ENCODE measurements at regions not wholly inside any gene's neighbourhood (a gene's known extent, or its start where the extent isn't known, plus 50 kb on each side); places are given as distances from the start of the nearest gene placed in this dataset.

GRCh38 chr3:147030274-147030673 is 376.1 kb downstream of the ZIC4 start:
- H3K4me3 Mint-ChIP-seq = no peak overlapping the region
- ATAC-seq (no peak), DNase-seq (no peak)
- H3K9me3 ChIP-seq (ENCODE audit: control insufficient read depth, low read length, poor library complexity, severe bottlenecking) = no peaks in the 10 kb centered on the region
- no peaks in the 10 kb centered on the region for H3K4me1 Mint-ChIP-seq
- H3K27ac Mint-ChIP-seq = no peak overlapping the region
- no peaks in the 10 kb centered on the region for H3K36me3 Mint-ChIP-seq (ENCODE audit: low read depth)
- H3K27me3 Mint-ChIP-seq = no peaks in the 10 kb centered on the region

GRCh38 chr3:147015334-147015733 is 391.0 kb downstream of the ZIC4 start:
- DNase-seq = no peak
- Mint-ChIP-seq H3K4me3 (no peak overlapping the region), H3K27ac (no peak overlapping the region), H3K4me1 (no peaks in the 10 kb centered on the region), H3K27me3 (no peaks in the 10 kb centered on the region), H3K36me3 (ENCODE audit: low read depth) (no peaks in the 10 kb centered on the region)
- ATAC-seq = no peak
- H3K9me3 ChIP-seq (ENCODE audit: control insufficient read depth, low read length, poor library complexity, severe bottlenecking) = no peaks in the 10 kb centered on the region

- Mint-ChIP-seq H3K4me3 (no peak overlapping the region), H3K36me3 (ENCODE audit: low read depth) (no peaks in the 10 kb centered on the region), H3K27me3 (no peaks in the 10 kb centered on the region), H3K27ac (no peak overlapping the region), H3K4me1 (no peaks in the 10 kb centered on the region)
- no peak for DNase-seq
- ATAC-seq = no peak
- H3K9me3 ChIP-seq (ENCODE audit: control insufficient read depth, low read length, poor library complexity, severe bottlenecking) = no peaks in the 10 kb centered on the region
Measured at GRCh38 chr3:147008886-147009285, 397.5 kb downstream of the ZIC4 start.

GRCh38 chr3:147008458-147008857 is 397.9 kb downstream of the ZIC4 start:
- no peaks in the 10 kb centered on the region for H3K9me3 ChIP-seq (ENCODE audit: control insufficient read depth, low read length, poor library complexity, severe bottlenecking)
- Mint-ChIP-seq H3K4me1 (no peaks in the 10 kb centered on the region), H3K27me3 (no peaks in the 10 kb centered on the region), H3K4me3 (no peak overlapping the region), H3K27ac (no peak overlapping the region), H3K36me3 (ENCODE audit: low read depth) (no peaks in the 10 kb centered on the region)
- no peak for ATAC-seq
- no peak for DNase-seq

GRCh38 chr3:147007736-147008245 is 398.6 kb downstream of the ZIC4 start:
- Mint-ChIP-seq H3K27me3 (no peaks in the 10 kb centered on the region), H3K27ac (no peak overlapping the region), H3K4me3 (no peak overlapping the region), H3K4me1 (no peaks in the 10 kb centered on the region), H3K36me3 (ENCODE audit: low read depth) (no peaks in the 10 kb centered on the region)
- no peak for ATAC-seq
- no peak for DNase-seq
- H3K9me3 ChIP-seq (ENCODE audit: control insufficient read depth, low read length, poor library complexity, severe bottlenecking) = no peaks in the 10 kb centered on the region

- H3K9me3 ChIP-seq (ENCODE audit: control insufficient read depth, low read length, poor library complexity, severe bottlenecking) = no peaks in the 10 kb centered on the region
- Mint-ChIP-seq H3K36me3 (ENCODE audit: low read depth) (no peaks in the 10 kb centered on the region), H3K4me1 (no peaks in the 10 kb centered on the region), H3K4me3 (no peak overlapping the region), H3K27me3 (no peaks in the 10 kb centered on the region), H3K27ac (no peak overlapping the region)
- DNase-seq = no peak
- ATAC-seq = no peak
Measured at GRCh38 chr3:147002721-147003120, 397.6 kb upstream of the PLSCR5 start.

GRCh38 chr3:147000274-147000673 is 395.1 kb upstream of the PLSCR5 start:
- Mint-ChIP-seq H3K27ac (no peak overlapping the region), H3K36me3 (ENCODE audit: low read depth) (no peaks in the 10 kb centered on the region), H3K27me3 (no peaks in the 10 kb centered on the region), H3K4me1 (no peaks in the 10 kb centered on the region), H3K4me3 (no peak overlapping the region)
- ATAC-seq = no peak
- DNase-seq = no peak
- H3K9me3 ChIP-seq (ENCODE audit: control insufficient read depth, low read length, poor library complexity, severe bottlenecking) = peaks cover 2% of the 10 kb centered on the region

GRCh38 chr3:146991907-146992306 is 386.8 kb upstream of the PLSCR5 start:
- DNase-seq (no peak), ATAC-seq (no peak)
- H3K9me3 ChIP-seq (ENCODE audit: control insufficient read depth, low read length, poor library complexity, severe bottlenecking) = peaks cover 5% of the 10 kb centered on the region
- H3K4me1 Mint-ChIP-seq = no peaks in the 10 kb centered on the region
- no peaks in the 10 kb centered on the region for H3K36me3 Mint-ChIP-seq (ENCODE audit: low read depth)
- H3K27ac Mint-ChIP-seq = no peak overlapping the region
- H3K27me3 Mint-ChIP-seq = no peaks in the 10 kb centered on the region
- H3K4me3 Mint-ChIP-seq = no peak overlapping the region

- ATAC-seq = no peak
- no peaks in the 10 kb centered on the region for H3K36me3 Mint-ChIP-seq (ENCODE audit: low read depth)
- H3K27ac Mint-ChIP-seq = no peak overlapping the region
Measured at GRCh38 chr3:146975476-146975875, 370.3 kb upstream of the PLSCR5 start.

GRCh38 chr3:146975032-146975431 is 369.9 kb upstream of the PLSCR5 start:
- Mint-ChIP-seq H3K4me1 (no peaks in the 10 kb centered on the region), H3K27ac (no peak overlapping the region), H3K4me3 (no peak overlapping the region), H3K27me3 (no peaks in the 10 kb centered on the region), H3K36me3 (ENCODE audit: low read depth) (no peaks in the 10 kb centered on the region)
- ATAC-seq (no peak), DNase-seq (no peak)
- no peaks in the 10 kb centered on the region for H3K9me3 ChIP-seq (ENCODE audit: control insufficient read depth, low read length, poor library complexity, severe bottlenecking)

More at GRCh38 chr3:146975476-146975875, 370.3 kb upstream of the PLSCR5 start:
- Mint-ChIP-seq H3K4me1 (no peaks in the 10 kb centered on the region), H3K27me3 (no peaks in the 10 kb centered on the region), H3K4me3 (no peak overlapping the region)
- H3K9me3 ChIP-seq (ENCODE audit: control insufficient read depth, low read length, poor library complexity, severe bottlenecking) = no peaks in the 10 kb centered on the region
- DNase-seq = no peak

- Mint-ChIP-seq H3K27ac (no peak overlapping the region), H3K4me1 (no peaks in the 10 kb centered on the region), H3K36me3 (ENCODE audit: low read depth) (no peaks in the 10 kb centered on the region), H3K4me3 (no peak overlapping the region), H3K27me3 (no peaks in the 10 kb centered on the region)
- ATAC-seq = no peak
- H3K9me3 ChIP-seq (ENCODE audit: control insufficient read depth, low read length, poor library complexity, severe bottlenecking) = no peaks in the 10 kb centered on the region
- no peak for DNase-seq
Measured at GRCh38 chr3:146974001-146974400, 368.9 kb upstream of the PLSCR5 start.

- no peaks in the 10 kb centered on the region for H3K9me3 ChIP-seq (ENCODE audit: control insufficient read depth, low read length, poor library complexity, severe bottlenecking)
- no peak overlapping the region for H3K4me3 Mint-ChIP-seq
- no peak overlapping the region for H3K27ac Mint-ChIP-seq
- ATAC-seq (no peak), DNase-seq (no peak)
- H3K36me3 Mint-ChIP-seq (ENCODE audit: low read depth) = no peaks in the 10 kb centered on the region
- no peaks in the 10 kb centered on the region for H3K4me1 Mint-ChIP-seq
- H3K27me3 Mint-ChIP-seq = no peaks in the 10 kb centered on the region
Measured at GRCh38 chr3:146972726-146973125, 367.6 kb upstream of the PLSCR5 start.

- DNase-seq (no peak), ATAC-seq (no peak)
- H3K9me3 ChIP-seq (ENCODE audit: control insufficient read depth, low read length, poor library complexity, severe bottlenecking) = no peaks in the 10 kb centered on the region
- Mint-ChIP-seq H3K4me3 (no peak overlapping the region), H3K4me1 (no peaks in the 10 kb centered on the region), H3K27me3 (no peaks in the 10 kb centered on the region), H3K27ac (no peak overlapping the region), H3K36me3 (ENCODE audit: low read depth) (no peaks in the 10 kb centered on the region)
Measured at GRCh38 chr3:146970236-146970635, 365.1 kb upstream of the PLSCR5 start.

- DNase-seq (no peak), ATAC-seq (no peak)
- no peaks in the 10 kb centered on the region for H3K27me3 Mint-ChIP-seq
- H3K9me3 ChIP-seq (ENCODE audit: control insufficient read depth, low read length, poor library complexity, severe bottlenecking) = no peaks in the 10 kb centered on the region
- no peak overlapping the region for H3K27ac Mint-ChIP-seq
- no peak overlapping the region for H3K4me3 Mint-ChIP-seq
- no peaks in the 10 kb centered on the region for H3K36me3 Mint-ChIP-seq (ENCODE audit: low read depth)
- no peaks in the 10 kb centered on the region for H3K4me1 Mint-ChIP-seq
Measured at GRCh38 chr3:146969356-146969755, 364.2 kb upstream of the PLSCR5 start.
